HG02885 (cell line): ENCODE measurements at regions not wholly inside any gene's neighbourhood (a gene's known extent, or its start where the extent isn't known, plus 50 kb on each side); places are given as distances from the start of the nearest gene placed in this dataset.

Experiments
- ATAC-seq: cut with Tn5 transposase; IDR thresholded peaks from one replicate; pipeline ENCODE4 v1.9.1; 2021; ENCODE audit warnings: mild to moderate bottlenecking; ENCODE audit not compliant: unreplicated experiment, poor library complexity

- ATAC-seq = no peak
Observed at GRCh38 chr11:31964181-31964580, 126.7 kb upstream of the RCN1 start.

- ATAC-seq = no peak
Observed at GRCh38 chr11:31960126-31960525, 130.7 kb upstream of the RCN1 start.

- no peak for ATAC-seq
Observed at GRCh38 chr11:31959716-31960115, 131.2 kb upstream of the RCN1 start.

- ATAC-seq = peak; percentile 85
Observed at GRCh38 chr11:31958076-31958735, 132.7 kb upstream of the RCN1 start.

GRCh38 chr11:31957674-31958073, 133.2 kb upstream of the RCN1 start:
- no peak for ATAC-seq

- peak; percentile 57 for ATAC-seq
Observed at GRCh38 chr11:31956310-31956709, 134.6 kb upstream of the RCN1 start.

GRCh38 chr11:31955838-31956237, 135.0 kb upstream of the RCN1 start:
- ATAC-seq = no peak

- no peak for ATAC-seq
Observed at GRCh38 chr11:31953803-31954327, 137.0 kb upstream of the RCN1 start.

- ATAC-seq = peak; percentile 81
Observed at GRCh38 chr11:31949733-31950200, 138.6 kb upstream of the PAX6 start.

GRCh38 chr11:31947051-31947450, 135.9 kb upstream of the PAX6 start:
- no peak for ATAC-seq

- ATAC-seq = peak; percentile 98
Observed at GRCh38 chr11:31943056-31943780, 132.1 kb upstream of the PAX6 start.

- no peak for ATAC-seq
Observed at GRCh38 chr11:31940371-31941037, 129.4 kb upstream of the PAX6 start.

GRCh38 chr11:31939004-31939403, 127.9 kb upstream of the PAX6 start:
- no peak for ATAC-seq

GRCh38 chr11:31936312-31936711, 125.2 kb upstream of the PAX6 start:
- no peak for ATAC-seq

GRCh38 chr11:31932879-31933278, 121.8 kb upstream of the PAX6 start:
- no peak for ATAC-seq

- ATAC-seq = no peak
Observed at GRCh38 chr11:31927982-31928381, 116.9 kb upstream of the PAX6 start.

- no peak for ATAC-seq
Observed at GRCh38 chr11:31926816-31927528, 115.8 kb upstream of the PAX6 start.

GRCh38 chr11:31926106-31926505, 115.0 kb upstream of the PAX6 start:
- no peak for ATAC-seq

GRCh38 chr11:31922450-31922849, 111.3 kb upstream of the PAX6 start:
- peak; percentile 41 for ATAC-seq

GRCh38 chr11:31921081-31921480, 110.0 kb upstream of the PAX6 start:
- ATAC-seq = no peak
